ENCODE measurements at regions not wholly inside any gene's neighbourhood (a gene's known extent, or its start where the extent isn't known, plus 50 kb on each side); places are given as distances from the start of the nearest gene placed in this dataset.
A peak's percentile ranks its signal among the peaks of the same experiment; 100 is the strongest.

DNA sequence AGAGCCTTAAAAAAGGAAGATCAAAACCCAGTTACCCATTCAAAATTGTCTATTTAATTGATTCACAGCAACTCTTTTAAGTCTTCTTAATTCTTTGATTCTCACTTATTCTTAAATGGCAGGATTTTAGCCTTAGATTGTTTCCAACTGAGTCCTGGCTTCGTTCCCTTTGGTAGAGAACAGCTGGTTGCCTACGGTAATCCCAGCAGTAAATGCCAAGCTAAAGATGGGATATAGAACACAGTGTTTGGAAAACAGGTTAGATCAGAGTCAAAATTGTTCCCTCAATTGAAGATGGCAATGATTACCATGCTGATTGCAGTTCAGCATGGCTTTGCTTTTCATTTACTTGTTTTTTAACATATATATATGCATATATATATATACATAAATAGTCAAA is 300.9 kb downstream of the PYDC2 start:
- no peak overlapping the region for H3K18ac ChIP-seq (ENCODE audit: low read length)
- no peak overlapping the region for H3K14ac ChIP-seq (ENCODE audit: low read length)
- H3K27me3 ChIP-seq (ENCODE audit: control insufficient read depth in 3 of 3, insufficient read depth in 3 of 3, low read depth in 1 of 3, low read length in 3 of 3): no peaks in the 10 kb centered on the region
- H2BK5ac ChIP-seq (ENCODE audit: low read length): no peak overlapping the region
- H2BK120ac ChIP-seq (ENCODE audit: low read depth, low read length): no peak overlapping the region
- H3K79me1 ChIP-seq (ENCODE audit: low read depth, low read length): no peaks in the 10 kb centered on the region
- H2AK5ac ChIP-seq (ENCODE audit: low read depth, low read length): no peak overlapping the region
- H4K91ac ChIP-seq (ENCODE audit: low read depth, low read length, poor library complexity): no peak overlapping the region
- DNase-seq (ENCODE audit: low spot score): no peak
- H4K8ac ChIP-seq (ENCODE audit: low read depth, low read length): no peak overlapping the region
- H3K9ac ChIP-seq (ENCODE audit: low read depth, low read length, poor library complexity): no peak overlapping the region
- no peak overlapping the region for H3K4me3 ChIP-seq (ENCODE audit: low read length in 2 of 2)
- H2BK15ac ChIP-seq (ENCODE audit: low read length): no peak overlapping the region
- no peak overlapping the region for H3K4ac ChIP-seq (ENCODE audit: low read length)
- H3K27ac ChIP-seq (replicated peaks; ENCODE audit: low read length): no peak overlapping the region
- no peak overlapping the region for H3K4me2 ChIP-seq (ENCODE audit: insufficient read depth, low read length, poor library complexity, severe bottlenecking)
- H3K9me3 ChIP-seq (replicated peaks in 1 of 2; ENCODE audit: control insufficient read depth in 2 of 2, insufficient read depth in 1 of 2, low read depth in 1 of 2, low read length in 2 of 2): peaks cover 0 to 3% of the 10 kb centered on the region in 2 donors
- H3K36me3 ChIP-seq (replicated peaks in 1 of 2; ENCODE audit: control insufficient read depth in 2 of 2, insufficient read depth in 2 of 2, low read length in 2 of 2): no peaks in the 10 kb centered on the region
- H2BK12ac ChIP-seq (ENCODE audit: low read length): no peak overlapping the region
- WGBS, 2 donors (ENCODE audit: extremely low coverage in 2 of 2, insufficient read length in 2 of 2, insufficient replicate concordance in 1 of 2): no CpG with 5 or more reads among the region's 2 CpGs
- H2AFZ ChIP-seq (ENCODE audit: low read length): peak overlapping the region; percentile 81
- no peak overlapping the region for H3K23ac ChIP-seq (ENCODE audit: low read depth, low read length, poor library complexity)
- H3K4me1 ChIP-seq (ENCODE audit: control insufficient read depth in 2 of 2, insufficient read depth in 1 of 2, low read depth in 1 of 2, low read length in 2 of 2): peaks cover 2 to 7% of the 10 kb centered on the region in 2 donors

DNA sequence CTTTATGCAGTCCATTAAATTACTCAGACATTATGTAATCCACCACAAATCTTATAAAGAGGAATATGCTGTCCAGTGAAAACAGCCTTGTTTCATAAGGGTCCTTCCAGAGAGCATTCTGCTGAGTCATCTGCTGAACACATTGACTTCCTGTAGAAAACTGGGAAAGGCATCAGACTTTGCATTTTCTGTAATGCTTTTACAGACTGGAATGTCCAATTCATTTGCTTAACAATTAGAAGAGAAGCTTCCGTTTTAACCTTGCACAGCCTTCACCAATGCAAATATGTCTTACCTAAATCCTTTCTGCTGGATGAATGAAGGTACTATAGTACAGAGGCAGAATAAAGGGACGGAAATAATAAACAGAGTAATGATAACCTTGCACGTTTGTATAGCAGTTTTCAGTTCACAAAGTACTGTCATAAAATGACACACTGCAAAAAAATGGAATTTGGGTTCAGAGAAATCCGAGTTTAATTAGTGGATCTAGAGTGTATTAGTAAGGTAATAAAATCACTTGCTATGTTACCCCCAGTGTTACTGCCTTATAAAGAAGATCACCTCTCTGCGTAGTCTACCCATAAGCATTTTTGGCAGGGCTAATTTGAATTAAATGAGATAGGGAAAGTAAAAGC is 301.5 kb downstream of the PYDC2 start:
- Histone ChIP-seq H2BK12ac (ENCODE audit: low read length) (no peak overlapping the region), H3K4me1 (ENCODE audit: control insufficient read depth in 2 of 2, insufficient read depth in 1 of 2, low read depth in 1 of 2, low read length in 2 of 2) (peaks cover 2 to 7% of the 10 kb centered on the region in 2 donors), H4K8ac (ENCODE audit: low read depth, low read length) (no peak overlapping the region), H3K9me3 (replicated peaks in 1 of 2; ENCODE audit: control insufficient read depth in 2 of 2, insufficient read depth in 1 of 2, low read depth in 1 of 2, low read length in 2 of 2) (peaks cover 0 to 3% of the 10 kb centered on the region in 2 donors), H3K18ac (ENCODE audit: low read length) (no peak overlapping the region), H3K27me3 (ENCODE audit: control insufficient read depth in 3 of 3, insufficient read depth in 3 of 3, low read depth in 1 of 3, low read length in 3 of 3) (no peaks in the 10 kb centered on the region), H4K91ac (ENCODE audit: low read depth, low read length, poor library complexity) (no peak overlapping the region), H3K79me1 (ENCODE audit: low read depth, low read length) (no peaks in the 10 kb centered on the region), H3K9ac (ENCODE audit: low read depth, low read length, poor library complexity) (no peak overlapping the region), H2BK15ac (ENCODE audit: low read length) (no peak overlapping the region), H3K4me2 (ENCODE audit: insufficient read depth, low read length, poor library complexity, severe bottlenecking) (no peak overlapping the region), H3K36me3 (replicated peaks in 1 of 2; ENCODE audit: control insufficient read depth in 2 of 2, insufficient read depth in 2 of 2, low read length in 2 of 2) (no peaks in the 10 kb centered on the region), H3K4ac (ENCODE audit: low read length) (no peak overlapping the region), H2BK120ac (ENCODE audit: low read depth, low read length) (no peak overlapping the region), H3K23ac (ENCODE audit: low read depth, low read length, poor library complexity) (no peak overlapping the region), H2AK5ac (ENCODE audit: low read depth, low read length) (no peak overlapping the region), H3K4me3 (ENCODE audit: low read length in 2 of 2) (no peak overlapping the region), H3K14ac (ENCODE audit: low read length) (no peak overlapping the region), H2AFZ (ENCODE audit: low read length) (peak overlapping the region; percentile 45), H3K27ac (replicated peaks; ENCODE audit: low read length) (no peak overlapping the region), H2BK5ac (ENCODE audit: low read length) (no peak overlapping the region)
- no CpG with 5 or more reads among the region's 5 CpGs for WGBS, 2 donors (ENCODE audit: extremely low coverage in 2 of 2, insufficient read length in 2 of 2, insufficient replicate concordance in 1 of 2)
- DNase-seq (ENCODE audit: low spot score): no peak

DNA sequence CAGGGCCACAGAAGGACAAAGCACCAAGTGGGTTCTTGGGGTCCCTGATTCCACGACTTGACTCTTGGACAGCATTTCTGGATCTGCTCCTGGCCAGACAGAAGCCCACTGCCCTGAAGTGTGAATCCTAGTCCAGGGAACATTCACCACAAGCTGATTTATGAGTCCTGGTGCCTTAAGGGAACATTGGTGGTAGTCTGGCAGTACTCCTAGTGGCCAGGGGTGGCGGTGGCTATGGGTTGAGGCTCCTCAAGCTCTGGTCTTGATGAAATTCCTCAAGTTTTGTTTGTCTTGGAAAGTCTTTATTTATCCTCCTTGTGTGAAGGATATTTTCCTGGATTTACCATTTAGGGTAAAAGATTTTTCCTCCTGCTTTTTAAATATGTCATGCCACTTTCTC is 307.5 kb downstream of the PYDC2 start:
- Histone ChIP-seq H3K79me1 (ENCODE audit: low read depth, low read length) (no peaks in the 10 kb centered on the region), H3K9ac (ENCODE audit: low read depth, low read length, poor library complexity) (no peak overlapping the region), H3K23ac (ENCODE audit: low read depth, low read length, poor library complexity) (no peak overlapping the region), H3K36me3 (replicated peaks in 1 of 2; ENCODE audit: control insufficient read depth in 2 of 2, insufficient read depth in 2 of 2, low read length in 2 of 2) (no peaks in the 10 kb centered on the region), H3K14ac (ENCODE audit: low read length) (no peak overlapping the region), H3K4me1 (ENCODE audit: control insufficient read depth in 2 of 2, insufficient read depth in 1 of 2, low read depth in 1 of 2, low read length in 2 of 2) (peaks cover 0 to 3% of the 10 kb centered on the region in 2 donors), H2BK120ac (ENCODE audit: low read depth, low read length) (no peak overlapping the region), H2BK15ac (ENCODE audit: low read length) (no peak overlapping the region), H3K4me3 (ENCODE audit: low read length in 2 of 2) (no peak overlapping the region), H2AFZ (ENCODE audit: low read length) (no peak overlapping the region), H4K91ac (ENCODE audit: low read depth, low read length, poor library complexity) (no peak overlapping the region), H3K4me2 (ENCODE audit: insufficient read depth, low read length, poor library complexity, severe bottlenecking) (no peak overlapping the region), H4K8ac (ENCODE audit: low read depth, low read length) (no peak overlapping the region), H2BK12ac (ENCODE audit: low read length) (no peak overlapping the region), H2AK5ac (ENCODE audit: low read depth, low read length) (no peak overlapping the region), H3K18ac (ENCODE audit: low read length) (no peak overlapping the region), H3K4ac (ENCODE audit: low read length) (no peak overlapping the region), H3K27me3 (ENCODE audit: control insufficient read depth in 3 of 3, insufficient read depth in 3 of 3, low read depth in 1 of 3, low read length in 3 of 3) (no peaks in the 10 kb centered on the region), H3K27ac (replicated peaks; ENCODE audit: low read length) (no peak overlapping the region), H3K9me3 (replicated peaks in 1 of 2; ENCODE audit: control insufficient read depth in 2 of 2, insufficient read depth in 1 of 2, low read depth in 1 of 2, low read length in 2 of 2) (peaks cover 4 to 6% of the 10 kb centered on the region in 2 donors), H2BK5ac (ENCODE audit: low read length) (no peak overlapping the region)
- WGBS, 2 donors (ENCODE audit: extremely low coverage in 2 of 2, insufficient read length in 2 of 2, insufficient replicate concordance in 1 of 2): no CpG with 5 or more reads among the region's 2 CpGs
- no peak for DNase-seq (ENCODE audit: low spot score)

DNA sequence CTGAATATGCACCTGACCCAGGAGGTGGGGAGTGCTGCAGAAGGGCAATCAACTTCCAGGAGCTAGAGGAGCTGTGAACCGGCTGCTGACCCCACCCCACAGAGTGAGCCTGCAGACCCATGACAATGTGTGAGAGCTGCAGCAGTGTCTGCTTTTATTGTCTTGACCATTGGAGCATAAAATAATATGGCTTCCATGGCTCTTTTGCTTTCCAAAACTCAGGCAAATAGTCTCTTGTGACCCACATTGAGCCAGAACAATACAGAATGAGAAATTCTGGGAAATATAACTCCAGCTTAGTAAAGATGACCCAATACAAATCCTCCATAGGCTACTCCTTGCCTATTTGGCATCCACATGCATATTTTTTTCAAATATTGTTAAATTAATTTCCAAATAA is 309.6 kb downstream of the PYDC2 start:
- Histone ChIP-seq H3K23ac (ENCODE audit: low read depth, low read length, poor library complexity) (no peak overlapping the region), H3K4ac (ENCODE audit: low read length) (no peak overlapping the region), H3K27ac (replicated peaks; ENCODE audit: low read length) (no peak overlapping the region), H3K4me3 (ENCODE audit: low read length in 2 of 2) (no peak overlapping the region), H3K18ac (ENCODE audit: low read length) (no peak overlapping the region), H3K14ac (ENCODE audit: low read length) (no peak overlapping the region), H3K9ac (ENCODE audit: low read depth, low read length, poor library complexity) (no peak overlapping the region), H3K9me3 (replicated peaks in 1 of 2; ENCODE audit: control insufficient read depth in 2 of 2, insufficient read depth in 1 of 2, low read depth in 1 of 2, low read length in 2 of 2) (peaks cover 4 to 6% of the 10 kb centered on the region in 2 donors), H2AK5ac (ENCODE audit: low read depth, low read length) (no peak overlapping the region), H2BK15ac (ENCODE audit: low read length) (no peak overlapping the region), H2BK120ac (ENCODE audit: low read depth, low read length) (no peak overlapping the region), H3K4me2 (ENCODE audit: insufficient read depth, low read length, poor library complexity, severe bottlenecking) (no peak overlapping the region), H2BK5ac (ENCODE audit: low read length) (no peak overlapping the region), H3K27me3 (ENCODE audit: control insufficient read depth in 3 of 3, insufficient read depth in 3 of 3, low read depth in 1 of 3, low read length in 3 of 3) (no peaks in the 10 kb centered on the region), H2BK12ac (ENCODE audit: low read length) (no peak overlapping the region), H3K4me1 (ENCODE audit: control insufficient read depth in 2 of 2, insufficient read depth in 1 of 2, low read depth in 1 of 2, low read length in 2 of 2) (peaks cover 2 to 4% of the 10 kb centered on the region in 2 donors), H4K91ac (ENCODE audit: low read depth, low read length, poor library complexity) (no peak overlapping the region), H3K79me1 (ENCODE audit: low read depth, low read length) (no peaks in the 10 kb centered on the region), H3K36me3 (replicated peaks in 1 of 2; ENCODE audit: control insufficient read depth in 2 of 2, insufficient read depth in 2 of 2, low read length in 2 of 2) (no peaks in the 10 kb centered on the region), H2AFZ (ENCODE audit: low read length) (peak overlapping the region; percentile 67), H4K8ac (ENCODE audit: low read depth, low read length) (no peak overlapping the region)
- DNase-seq (ENCODE audit: low spot score): no peak
- no CpG with 5 or more reads among the region's 1 CpG for WGBS, 2 donors (ENCODE audit: extremely low coverage in 2 of 2, insufficient read length in 2 of 2, insufficient replicate concordance in 1 of 2)

All from neuronal stem cell (in vitro differentiated cells).